KBM-7 (cell line): ENCODE measurements at regions not wholly inside any gene's neighbourhood (a gene's known extent, or its start where the extent isn't known, plus 50 kb on each side); places are given as distances from the start of the nearest gene placed in this dataset.

Experiments
- DNase-seq: peaks from one replicate; pipeline ENCODE4 v3.0.0-alpha.2; 2015
- in situ Hi-C: fragments of 300-500 bp; cut with MboI; formaldehyde crosslinking; loops from 2 replicates; pipeline ENCODE4 v1.14.3; 2020; ENCODE audit warnings: low sequenced_read_pairs, low pct_unique_long_range_greater_than_20kb, mixed read lengths

DNA sequence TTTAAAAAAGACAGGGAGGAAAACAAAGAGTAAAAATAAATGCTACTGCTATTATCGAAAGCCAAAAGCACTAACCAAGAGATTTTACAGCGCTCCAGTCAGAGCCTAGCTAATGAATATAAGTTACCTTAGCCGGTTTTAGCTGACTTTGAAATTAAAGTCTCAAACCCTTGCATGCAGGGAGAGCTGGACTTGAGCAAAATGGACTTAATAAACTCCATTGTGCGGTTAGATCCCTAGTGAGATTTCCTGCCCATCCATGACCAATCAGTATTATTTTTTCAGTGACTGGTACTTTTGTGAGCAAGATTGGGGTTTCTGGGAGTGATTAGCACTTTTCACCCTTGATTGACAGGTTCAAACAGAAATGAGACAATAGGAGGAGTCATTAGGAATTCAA lies 333.4 kb upstream of the ADGRL2 start:
- in situ Hi-C loops: no loop called here
- DNase-seq: no peak

DNA sequence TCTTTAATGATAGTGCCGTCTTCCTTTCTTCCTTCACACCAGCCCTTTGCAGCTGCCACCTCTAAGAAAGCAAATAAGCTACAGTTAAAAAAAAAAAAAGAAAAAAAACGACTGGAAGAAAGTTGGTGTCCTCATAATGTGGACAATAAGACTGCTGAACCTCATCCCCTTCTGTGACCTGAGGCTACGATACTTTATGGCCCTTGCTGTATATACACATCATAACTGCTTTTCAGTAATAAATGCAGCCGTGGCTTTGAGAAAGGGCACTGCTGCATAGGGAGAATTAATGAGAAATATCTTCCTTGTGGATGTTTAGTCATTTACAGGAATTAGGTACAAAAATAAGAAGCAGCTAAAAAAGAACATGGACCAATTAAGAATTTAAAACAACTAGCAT lies 333.8 kb upstream of the ADGRL2 start:
- DNase-seq: no peak

DNA sequence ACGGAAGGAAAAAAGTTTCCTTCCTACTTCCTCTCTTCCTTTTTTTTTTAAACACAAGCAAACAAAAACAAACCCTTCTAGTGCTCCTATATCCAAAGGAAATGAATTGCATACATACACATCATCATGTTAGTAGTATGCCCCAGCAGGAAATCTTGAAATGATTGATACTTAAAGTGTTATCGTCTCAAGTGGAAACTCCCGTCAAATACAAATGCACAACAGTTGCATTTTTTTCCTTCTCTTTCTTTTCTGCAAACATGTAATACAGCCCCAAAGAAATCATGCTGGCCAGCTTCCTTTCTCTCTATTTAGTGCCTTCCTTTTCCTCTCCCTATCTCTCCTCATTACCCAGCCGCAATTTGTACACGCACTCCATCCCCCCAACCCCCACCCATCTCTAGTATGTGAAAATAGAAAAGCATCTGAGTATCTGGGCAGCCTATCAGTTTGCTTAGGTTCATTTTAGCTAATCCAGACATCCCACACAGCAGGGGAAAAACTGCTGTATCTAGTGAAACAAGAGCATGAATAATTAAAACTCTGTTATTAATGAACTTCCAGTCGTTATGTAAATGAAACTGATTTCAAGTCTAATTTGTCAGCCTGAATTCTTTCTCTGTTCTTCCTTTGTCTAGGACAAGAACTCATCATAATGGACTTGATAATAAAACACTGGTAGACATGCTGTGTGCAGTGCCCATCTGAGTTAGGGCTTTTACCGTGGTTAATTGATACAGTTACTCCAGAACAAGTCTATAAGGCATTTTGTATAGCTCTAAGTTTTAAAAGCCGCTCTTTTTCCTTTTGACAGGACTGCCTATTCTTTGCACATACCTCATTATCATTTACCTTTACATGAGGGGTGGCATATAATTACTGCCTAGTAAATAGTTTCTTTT lies 336.5 kb upstream of the ADGRL2 start:
- in situ Hi-C loops: no loop called here
- no peak for DNase-seq

More for the DNA sequence above, 333.8 kb upstream of the ADGRL2 start:
- in situ Hi-C loops: no loop called here

DNA sequence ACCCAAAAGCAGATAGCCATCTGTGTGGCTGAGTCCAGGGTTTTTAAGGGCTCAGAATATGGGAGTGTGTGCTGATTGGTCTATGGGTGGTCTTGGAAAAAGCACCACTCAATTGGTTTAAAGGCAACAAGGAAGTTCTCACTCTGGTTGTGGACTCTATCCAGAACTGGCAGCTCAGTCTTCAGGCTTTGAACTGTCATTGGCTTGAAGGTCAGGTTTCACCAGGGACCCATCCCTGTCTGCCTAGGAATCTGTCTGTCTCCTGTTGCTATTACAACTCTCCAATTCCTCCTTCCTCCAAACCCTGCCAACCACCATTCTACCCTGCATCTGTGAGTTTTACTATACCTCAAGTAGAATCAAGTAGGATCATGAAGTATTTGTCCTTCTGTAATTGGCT lies 341.7 kb upstream of the ADGRL2 start:
- DNase-seq: no peak
- in situ Hi-C loops: no loop called here

DNA sequence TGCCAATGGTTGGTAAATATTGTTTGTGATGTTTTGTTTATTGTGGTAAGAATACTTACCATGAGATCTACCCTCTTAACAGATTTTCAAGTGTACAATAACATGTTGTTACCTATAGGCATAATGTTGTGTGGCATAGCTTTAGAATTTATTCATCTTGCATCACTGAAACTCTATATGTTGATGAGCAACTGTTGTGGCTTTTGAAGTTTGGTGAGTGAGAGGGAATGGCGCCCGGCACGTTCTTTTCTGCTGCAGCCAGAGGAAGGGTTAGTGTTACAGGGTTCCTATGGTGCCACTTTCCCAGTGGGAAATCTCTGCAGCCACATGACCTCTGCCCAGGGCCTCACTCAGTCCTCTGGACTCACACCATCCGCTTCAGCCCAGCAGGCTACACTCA lies 342.5 kb upstream of the ADGRL2 start:
- in situ Hi-C loops: no loop called here
- no peak for DNase-seq

DNA sequence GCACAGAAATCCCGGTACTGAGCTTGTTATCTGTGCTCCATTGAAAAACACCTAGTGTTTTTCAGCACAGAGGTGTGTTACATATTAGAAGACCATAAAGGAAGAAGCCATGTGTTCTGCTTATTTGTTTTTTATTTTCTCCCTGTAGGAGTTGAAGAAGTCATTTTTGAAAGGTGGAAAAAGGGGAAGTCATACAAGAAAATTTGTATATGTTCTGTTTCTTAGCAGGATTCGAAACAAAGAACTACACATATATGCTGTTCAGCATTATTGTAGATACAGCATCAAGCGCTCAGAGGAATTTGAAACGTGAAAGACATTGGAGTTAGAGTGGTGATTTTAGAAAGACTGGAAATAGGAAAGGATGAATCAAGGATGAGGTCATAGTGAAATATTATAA lies 345.3 kb upstream of the ADGRL2 start:
- DNase-seq: no peak
- in situ Hi-C loops: no loop called here

DNA sequence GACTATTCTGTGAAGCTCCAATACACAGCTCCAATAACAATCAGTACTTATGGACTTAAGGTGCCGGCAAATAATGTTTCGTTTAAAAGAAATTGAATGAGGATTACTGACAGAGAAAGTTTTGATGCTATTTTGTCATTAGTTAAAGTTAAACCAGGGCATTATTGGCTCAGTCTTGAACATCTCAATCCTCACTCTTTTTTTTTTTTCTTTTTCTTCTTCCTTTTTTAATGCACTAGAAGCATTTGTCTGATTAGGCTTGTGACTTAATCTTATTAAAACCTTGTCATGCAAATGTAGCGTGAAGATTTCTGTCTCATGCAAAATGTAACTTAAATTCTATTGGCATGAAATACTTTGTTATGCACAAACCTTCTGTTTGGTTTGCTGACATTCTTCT lies 346.8 kb upstream of the ADGRL2 start:
- no peak for DNase-seq

DNA sequence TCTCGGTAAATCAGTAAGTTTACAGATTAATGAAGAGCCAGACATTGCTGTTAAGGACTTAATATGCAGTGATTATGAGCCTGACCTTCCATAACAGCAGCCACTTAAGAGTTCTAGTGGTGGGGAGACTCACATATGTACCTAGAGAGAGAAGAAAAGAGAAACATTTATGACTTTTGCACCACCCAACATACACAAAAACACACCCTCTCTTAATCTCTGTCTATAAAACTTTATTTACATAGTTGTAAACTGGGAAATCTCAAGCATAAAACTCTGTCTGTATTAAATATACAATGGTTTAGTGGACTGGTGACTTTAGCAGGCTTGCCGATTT lies 347.4 kb upstream of the ADGRL2 start:
- in situ Hi-C loops: no loop called here
- DNase-seq: no peak

More for the DNA sequence above, 346.8 kb upstream of the ADGRL2 start:
- in situ Hi-C loops: no loop called here

DNA sequence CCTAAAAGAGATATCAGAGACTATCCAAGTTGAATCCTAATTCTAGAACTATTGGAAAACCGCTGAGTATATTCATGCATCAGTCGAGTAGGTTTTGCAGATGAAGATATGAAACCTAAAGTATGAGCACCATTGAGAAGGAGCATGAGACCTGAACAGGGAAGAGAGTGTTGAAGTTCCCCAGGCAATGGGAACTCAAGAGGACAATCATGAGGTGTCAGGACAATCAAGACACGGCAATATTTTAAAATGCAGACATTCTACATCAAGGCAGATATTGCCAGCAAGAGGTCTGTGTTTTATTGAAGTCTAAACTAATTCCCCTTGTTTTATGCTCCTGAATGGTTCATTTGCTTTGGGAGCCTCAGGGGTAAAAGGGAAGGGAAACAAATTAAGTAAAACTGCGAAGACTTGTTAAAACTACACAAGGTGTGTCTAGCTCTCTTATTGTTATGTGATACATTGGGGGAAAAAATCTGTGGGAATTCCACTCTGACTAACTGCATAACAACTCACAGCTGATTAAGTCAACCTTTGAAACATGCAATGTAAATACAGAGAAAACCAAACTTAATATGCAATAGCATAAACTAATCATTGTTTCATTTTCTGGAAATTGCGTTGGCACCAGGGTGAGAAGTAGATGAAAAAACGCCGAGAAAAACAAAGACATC lies 347.9 kb upstream of the ADGRL2 start:
- in situ Hi-C loops: no loop called here
- DNase-seq: no peak

DNA sequence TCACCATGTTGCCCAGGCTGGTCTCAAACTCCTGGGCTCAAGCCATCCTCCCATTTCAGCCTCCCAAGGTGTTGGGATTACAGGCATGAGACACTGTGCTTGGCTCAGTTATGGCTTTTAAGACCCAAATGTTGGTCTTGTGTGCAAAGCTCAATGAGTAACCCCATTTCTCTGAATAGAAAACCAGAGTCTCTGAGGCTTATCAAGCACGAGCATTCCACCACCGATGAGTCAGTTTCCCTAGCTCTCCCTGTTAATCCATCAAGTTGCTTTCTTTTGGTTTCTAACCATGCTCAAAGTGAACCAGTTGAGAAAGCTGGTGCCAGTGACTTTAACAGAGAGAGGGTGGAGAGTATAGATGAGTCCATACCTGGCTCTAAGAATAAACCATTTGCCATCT lies 350.9 kb upstream of the ADGRL2 start:
- DNase-seq: no peak
- in situ Hi-C loops: no loop called here

DNA sequence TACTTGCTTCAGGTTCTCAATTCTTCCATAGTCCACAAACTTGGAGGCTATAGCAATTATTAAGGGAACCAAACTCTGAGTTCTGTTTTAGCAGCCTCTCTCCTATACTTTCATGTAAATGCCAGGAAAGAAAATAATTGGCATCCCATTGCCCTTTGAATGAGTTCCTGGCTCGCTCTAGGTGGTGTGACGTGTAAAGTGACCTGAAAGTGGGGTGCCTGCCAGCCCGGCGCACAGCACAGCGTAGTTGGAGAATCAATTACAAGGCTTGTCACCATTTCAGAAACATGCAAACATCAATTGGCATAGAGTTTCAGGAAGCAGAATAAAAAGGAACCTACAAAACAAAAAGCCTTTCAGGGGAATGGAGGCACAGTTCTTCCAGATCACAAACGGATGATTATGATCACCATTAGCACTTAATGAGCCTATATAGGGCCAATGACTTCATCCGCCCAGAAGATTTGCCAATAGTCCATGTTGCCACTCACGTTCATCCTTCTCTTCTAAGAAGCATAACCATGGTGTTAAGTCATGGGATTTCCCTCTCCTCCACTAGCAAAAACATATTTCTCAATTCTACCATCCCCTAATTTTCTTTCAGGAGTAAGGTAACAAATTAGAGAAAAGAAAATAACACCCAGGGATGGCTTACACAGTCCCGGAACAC lies 354.6 kb upstream of the ADGRL2 start:
- in situ Hi-C loops: no loop called here

DNA sequence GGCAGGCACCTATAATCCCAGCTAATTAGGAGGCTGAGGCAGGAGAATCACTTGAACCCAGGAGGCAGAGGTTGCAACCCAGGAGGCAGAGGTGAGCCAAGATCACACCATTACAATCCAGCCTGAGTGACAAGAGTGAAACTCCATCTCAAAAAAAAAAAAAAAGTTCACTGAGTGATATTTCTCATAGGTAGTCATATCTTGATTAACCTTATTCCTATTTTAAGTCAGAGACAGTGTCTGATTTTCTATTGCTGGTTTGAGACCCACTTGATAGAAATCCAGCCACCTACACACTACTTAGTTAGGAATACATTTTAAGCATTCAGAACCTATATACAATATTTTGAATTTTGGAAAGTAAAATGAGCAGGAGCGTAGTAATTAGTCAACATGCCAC lies 357.4 kb upstream of the ADGRL2 start:
- DNase-seq: no peak
- in situ Hi-C loops: no loop called here

More for the DNA sequence above, 354.6 kb upstream of the ADGRL2 start:
- no peak for DNase-seq

DNA sequence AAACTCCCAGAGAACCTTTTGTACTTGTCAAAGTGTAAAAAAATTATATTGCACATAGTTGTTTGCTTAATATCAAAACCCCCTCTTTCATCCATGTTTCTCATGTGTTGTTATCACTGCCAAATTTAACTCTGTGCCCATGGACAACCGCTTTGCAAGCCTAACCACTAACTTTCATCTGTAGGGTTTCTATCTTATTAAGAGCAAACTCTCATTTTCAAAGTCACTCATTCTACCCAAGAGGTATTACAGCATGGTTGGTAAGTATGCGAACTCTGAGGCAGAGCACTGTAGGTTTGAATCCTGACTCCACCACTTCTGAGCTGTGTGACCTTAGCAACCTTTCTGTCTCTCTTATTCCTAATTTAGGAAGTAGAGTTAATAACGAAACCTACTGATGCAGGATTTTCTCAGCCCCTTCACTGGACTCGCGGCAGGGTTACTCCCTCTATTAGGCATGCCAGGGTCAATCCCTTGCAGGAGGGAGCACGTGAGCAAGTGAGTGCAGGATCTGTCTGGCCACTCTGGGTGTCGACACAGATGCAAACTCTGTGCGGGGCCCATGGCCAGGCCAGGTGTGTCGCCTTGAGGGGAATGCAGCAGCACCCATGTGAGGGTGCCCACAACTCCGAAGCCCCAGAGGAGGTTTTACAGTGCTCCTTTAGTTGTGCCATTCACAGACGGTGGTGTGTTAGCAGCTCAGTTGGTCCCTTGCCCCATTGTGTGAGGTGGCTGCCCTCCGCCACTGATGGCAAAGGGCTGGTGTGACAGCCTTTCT lies 361.5 kb upstream of the ADGRL2 start:
- DNase-seq: no peak
- in situ Hi-C loops: no loop called here

DNA sequence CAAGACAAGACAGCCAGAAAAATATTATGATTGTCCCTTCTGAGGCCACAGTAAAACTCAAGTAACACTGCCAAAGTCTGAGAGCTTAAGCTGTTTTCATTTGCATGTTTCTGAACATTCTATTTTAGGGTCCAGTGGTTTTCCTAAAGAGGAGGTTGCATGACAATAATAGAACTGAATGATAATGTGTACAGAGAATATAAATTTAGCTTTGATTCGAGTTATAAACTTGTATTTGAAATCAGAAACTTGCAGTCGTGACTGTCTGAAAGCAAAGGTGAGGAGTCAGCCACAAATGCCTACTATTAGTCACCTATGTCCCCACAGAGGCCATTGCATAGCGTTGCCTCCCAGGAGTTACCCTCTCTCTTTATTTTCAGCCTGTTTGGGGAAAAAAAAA lies 363.1 kb upstream of the ADGRL2 start:
- in situ Hi-C loops: no loop called here

DNA sequence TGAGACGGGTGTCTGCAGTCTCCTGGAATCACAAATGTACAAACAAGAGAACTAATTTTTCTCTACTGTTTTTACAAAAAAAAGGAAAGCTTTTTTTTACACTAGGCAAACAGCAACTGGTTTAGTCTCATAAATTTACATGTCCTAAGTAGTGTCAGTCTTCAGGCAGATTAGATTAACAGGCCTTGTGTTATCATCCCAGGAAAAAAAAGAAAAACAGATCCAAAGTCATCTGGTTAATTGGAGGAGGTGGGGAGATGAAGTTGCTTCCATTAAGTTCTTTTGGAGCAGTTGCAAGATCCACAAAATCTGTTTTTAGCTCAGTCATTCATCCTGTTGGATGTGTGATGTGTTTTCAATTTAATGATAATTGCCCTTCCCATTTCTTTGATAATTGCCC lies 363.5 kb upstream of the ADGRL2 start:
- in situ Hi-C loops: no loop called here

More for the DNA sequence above, 363.1 kb upstream of the ADGRL2 start:
- DNase-seq: no peak

DNA sequence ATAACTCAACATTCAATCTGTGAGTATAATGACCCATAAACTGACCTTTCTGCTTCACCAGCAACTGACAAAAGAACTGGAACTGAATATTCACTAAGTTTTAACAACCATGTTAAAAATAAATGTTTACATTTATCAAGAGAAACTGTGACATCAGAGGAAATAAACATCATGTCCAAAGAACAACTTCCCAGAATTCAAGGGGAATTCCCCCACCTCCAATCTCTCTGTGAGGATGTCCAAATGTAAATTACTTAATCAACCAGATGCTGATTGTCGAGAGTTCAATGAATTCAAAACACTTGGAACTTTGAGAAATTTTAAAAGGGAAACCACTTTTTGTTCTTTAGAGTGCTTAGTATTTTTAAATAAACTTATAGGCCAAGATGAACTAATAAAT lies 365.6 kb upstream of the ADGRL2 start:
- in situ Hi-C loops: no loop called here
- DNase-seq: no peak

More for the DNA sequence above, 363.5 kb upstream of the ADGRL2 start:
- DNase-seq: no peak

DNA sequence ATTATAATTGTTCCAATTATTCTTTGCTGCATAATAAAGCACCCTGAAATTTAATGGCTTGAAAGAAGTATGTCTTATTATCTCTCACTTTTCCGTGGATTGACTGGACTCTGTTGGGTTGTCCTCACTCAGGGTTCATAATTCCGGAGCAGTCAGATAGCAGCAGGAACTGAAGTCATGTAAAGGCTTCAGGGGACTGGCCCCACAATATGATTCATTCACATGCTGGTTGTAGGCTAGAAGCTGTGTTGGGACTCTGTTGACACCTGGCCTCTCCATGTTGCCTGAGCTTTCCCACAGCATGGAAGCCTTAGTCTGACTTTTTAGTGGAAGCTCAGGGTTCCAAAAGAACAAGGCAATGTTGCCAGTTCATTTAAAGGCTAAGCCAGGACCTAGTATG lies 367.1 kb upstream of the ADGRL2 start:
- in situ Hi-C loops: no loop called here
- DNase-seq: no peak

DNA sequence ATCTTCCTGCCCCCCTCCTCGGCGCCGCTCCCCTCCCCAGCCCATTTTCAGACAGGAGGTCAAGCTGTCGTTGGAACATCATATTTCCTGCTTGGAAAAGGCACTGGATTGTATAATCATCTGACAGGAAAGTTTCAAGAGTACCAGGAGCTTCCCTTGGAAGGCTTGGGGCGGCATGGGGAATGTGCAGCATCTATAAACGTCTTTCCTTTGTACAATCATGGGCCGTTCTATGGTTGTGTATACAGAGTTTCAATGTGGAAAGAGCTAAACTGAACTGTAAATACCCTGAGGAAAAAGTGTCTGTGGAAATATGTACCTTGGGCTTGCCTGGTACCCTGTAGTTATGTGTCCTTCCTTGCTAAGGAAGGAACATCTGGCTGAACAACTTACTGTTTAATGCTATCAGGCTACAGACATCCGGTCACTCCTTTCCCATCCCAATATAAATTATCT lies 368.1 kb upstream of the ADGRL2 start:
- in situ Hi-C loops: no loop called here
- DNase-seq: no peak

DNA sequence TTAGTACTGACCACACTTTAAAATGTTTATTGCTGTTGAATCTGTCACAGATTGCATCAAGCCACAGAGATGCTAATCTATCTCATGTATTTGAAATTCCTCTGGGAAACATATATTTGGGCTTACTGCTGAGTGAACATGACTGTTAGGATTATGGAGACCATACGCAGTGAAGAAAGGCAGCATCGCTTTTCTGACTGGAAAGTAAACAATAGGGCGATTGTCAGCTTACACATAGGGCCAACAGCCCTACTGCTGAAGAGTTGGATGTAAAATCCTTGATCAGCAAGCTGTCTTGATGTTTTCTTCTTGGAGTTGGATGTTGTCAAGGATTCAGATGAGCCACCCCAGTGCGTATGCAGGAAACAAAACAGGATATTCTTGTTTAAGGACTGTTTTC lies 368.7 kb upstream of the ADGRL2 start:
- no peak for DNase-seq
- in situ Hi-C loops: no loop called here
